NCI-H748 treated with DMSO at 0.1 percent for 48 hours (cell line): ENCODE measurements at regions not wholly inside any gene's neighbourhood (a gene's known extent, or its start where the extent isn't known, plus 50 kb on each side); places are given as distances from the start of the nearest gene placed in this dataset.

ENCODE experiments used
- DNase-seq: peaks from one replicate; lab custom pipeline; 2025; lab: John Stamatoyannopoulos, UW

DNA sequence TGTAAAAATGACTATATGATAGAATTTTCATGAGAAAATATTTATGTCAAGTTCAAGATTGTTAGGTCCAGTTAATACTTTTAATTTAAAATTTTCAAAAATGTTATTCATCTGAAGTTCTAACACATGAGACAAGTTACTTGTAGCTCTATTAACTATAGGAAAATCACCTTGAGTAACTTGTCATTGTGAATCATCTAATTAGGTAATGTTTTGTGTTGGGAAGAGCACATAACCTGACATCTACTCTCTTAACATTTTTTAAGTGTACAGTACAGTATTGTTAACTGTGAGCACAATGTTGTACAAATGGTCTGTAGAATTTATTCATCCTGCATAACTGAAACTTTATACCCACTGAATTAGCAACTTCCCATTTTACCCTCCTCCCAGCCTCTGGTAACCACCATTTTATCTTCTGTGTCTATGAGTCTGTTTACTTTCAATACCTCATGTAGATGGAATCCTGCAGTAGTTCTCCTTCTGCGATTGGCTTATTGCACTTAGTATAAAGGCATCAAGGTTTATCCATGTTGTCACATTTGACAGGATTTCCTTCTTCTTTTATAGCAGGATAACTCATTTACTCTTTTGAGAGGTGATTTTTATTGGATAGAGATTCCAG lies 54.6 kb downstream of the ARL4A start:
- no peak for DNase-seq

DNA sequence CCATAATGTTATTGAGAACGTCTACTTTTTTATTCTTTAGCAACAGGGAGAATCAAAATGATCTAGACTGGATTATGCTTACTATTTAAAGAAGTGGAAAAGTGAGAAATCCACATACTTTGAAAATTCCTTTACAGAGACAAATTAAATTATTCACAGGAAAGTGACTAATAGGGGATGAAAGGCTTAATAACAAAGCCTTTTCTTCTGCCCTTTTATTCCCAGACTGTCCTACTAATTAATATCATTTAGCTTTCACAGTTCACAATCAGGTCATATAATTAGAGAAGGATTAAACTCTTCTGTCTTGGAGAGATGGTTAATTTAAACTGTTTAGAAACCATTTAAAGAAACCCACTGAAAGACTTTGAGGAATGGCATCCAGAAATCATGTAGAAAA lies 58.8 kb downstream of the ARL4A start:
- no peak for DNase-seq

GRCh38 chr7:12747687-12748306 lies 60.4 kb downstream of the ARL4A start:
- no peak for DNase-seq

- no peak for DNase-seq
Observed at GRCh38 chr7:12749069-12749468, 61.6 kb downstream of the ARL4A start.

DNA sequence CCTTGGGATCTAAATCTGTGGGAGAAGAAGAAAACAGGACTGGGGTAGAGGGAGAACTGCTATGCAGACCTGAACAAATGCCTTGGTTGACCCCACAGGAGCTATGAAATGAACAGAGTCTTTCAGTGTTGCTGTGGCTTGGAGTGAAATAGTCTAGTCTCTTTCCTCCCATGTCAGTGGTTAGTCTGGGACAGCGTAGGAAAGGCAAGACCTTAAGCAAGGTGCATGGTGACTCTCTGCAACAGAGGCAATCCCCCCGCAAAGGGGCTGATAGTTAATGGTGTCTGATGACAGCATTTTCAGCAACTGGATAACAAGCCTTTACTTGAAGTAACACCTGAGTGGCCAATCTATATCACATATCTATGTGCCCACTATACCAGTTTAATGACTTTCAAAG lies 62.3 kb downstream of the ARL4A start:
- no peak for DNase-seq

- no peak for DNase-seq
Observed at GRCh38 chr7:12751764-12752163, 64.3 kb downstream of the ARL4A start.

DNA sequence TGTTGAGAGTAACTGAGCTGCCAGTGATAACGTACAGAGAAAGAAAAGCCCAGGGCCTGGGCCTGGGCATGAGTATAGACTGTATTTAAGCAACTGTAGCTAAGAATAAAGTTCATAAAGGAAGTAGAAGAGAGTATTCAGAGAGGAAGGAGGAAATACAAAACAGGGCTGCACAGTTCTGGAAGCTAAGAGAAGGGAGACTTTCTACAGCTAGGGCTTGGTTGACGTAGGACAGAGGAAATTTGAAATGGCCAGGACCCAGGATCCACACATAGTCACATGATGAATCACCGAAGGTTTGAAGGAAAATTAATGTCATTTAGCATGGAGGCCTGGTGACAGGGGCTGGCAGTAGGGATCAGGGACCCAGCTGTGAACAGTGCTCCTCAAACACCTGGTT lies 66.7 kb downstream of the ARL4A start:
- DNase-seq: no peak

DNA sequence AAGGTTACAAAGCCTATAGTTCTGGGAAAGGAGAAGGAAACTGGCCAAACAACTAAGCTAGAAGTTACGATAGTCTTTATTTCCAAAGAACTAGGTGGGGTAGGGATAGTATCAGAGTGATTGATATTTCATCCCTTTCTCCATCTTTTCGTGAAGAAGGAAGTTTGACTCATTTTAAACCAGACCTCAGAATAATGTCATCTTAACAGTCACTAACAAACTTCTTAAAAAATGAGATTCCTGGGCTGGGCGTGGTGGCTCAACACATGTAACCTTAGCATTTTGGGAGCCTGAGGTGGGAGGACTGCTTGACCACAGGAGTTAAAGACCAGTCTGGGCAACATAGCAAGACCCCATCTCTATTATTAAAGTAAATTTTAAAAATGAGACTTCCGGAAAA lies 69.4 kb downstream of the ARL4A start:
- DNase-seq: no peak

DNA sequence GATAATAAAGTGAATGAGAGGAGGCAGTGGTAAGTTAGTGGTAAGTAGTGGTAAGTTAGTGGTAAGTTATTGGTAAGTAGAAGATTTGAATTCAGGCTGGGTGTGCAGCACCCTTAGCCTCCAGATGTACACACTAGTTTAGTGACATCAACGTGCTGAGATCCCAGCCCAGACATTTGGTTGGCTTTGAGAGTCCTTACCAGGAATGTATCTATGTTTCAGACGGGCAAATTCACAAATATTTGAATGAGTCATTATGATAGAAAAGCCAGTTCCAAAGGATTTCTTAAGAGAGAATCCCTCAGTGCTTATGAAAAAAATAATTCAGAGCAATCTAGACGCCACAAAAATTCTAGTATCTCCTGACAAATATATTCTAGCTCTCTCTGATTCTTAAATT lies 70.0 kb downstream of the ARL4A start:
- DNase-seq: no peak

DNA sequence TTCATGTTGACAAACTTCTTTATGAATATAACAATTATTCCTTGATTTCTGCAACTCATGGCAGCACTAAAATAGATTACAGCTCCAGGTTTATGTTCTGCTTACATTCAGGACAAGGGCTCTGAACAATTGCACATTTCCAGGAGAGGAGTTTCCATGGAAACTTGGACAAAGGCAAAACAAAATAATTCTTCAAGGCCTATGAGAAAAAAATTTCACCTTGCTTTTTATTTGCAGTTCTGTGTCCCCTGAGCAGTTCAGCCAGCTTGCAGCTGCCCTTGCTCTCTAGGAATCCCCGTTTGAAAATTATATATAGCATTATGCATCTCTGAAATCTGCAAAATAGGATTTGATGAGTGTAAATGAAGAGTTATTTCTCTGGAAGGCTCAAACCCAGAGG lies 71.7 kb downstream of the ARL4A start:
- no peak for DNase-seq

DNA sequence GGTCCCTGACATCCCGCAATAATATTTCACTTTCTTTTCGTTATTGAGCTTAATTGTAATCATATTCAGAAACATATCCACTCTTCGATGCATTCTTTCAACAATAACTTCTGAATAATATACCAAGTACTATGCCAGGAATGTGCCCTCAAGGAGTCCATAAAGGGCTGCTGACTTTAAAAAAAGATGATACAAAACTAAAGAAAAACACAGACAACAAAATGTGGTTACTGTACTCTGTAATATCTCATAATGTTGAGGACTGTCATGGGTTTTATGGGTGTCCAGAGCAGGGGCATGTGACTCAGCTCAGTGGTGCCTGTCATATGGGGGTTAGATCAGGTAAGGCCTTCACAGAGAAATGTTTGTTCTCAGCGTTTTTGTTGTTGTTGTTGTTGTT lies 73.7 kb downstream of the ARL4A start:
- no peak for DNase-seq

GRCh38 chr7:12761691-12762090 lies 74.3 kb downstream of the ARL4A start:
- DNase-seq: no peak

DNA sequence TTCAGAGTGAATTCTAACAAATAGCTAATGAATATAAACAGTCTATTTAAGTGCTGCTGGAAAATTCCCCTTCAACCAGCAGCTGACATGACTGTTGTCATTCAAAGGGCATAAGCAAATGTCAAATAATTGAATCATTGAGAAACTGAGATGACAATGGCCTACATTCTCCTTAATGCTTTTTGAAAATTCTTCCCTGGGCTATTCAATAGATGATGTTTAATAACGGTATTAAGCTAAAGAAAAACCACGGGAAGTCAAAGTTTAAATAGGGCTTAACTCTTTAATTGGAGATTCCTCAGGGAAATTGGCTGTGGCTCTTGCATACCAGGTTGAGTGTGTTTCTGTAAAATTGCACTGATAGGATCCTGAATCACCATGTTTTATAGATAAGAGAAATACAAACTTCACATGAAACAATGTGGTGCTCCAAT lies 77.0 kb downstream of the ARL4A start:
- DNase-seq: no peak

DNA sequence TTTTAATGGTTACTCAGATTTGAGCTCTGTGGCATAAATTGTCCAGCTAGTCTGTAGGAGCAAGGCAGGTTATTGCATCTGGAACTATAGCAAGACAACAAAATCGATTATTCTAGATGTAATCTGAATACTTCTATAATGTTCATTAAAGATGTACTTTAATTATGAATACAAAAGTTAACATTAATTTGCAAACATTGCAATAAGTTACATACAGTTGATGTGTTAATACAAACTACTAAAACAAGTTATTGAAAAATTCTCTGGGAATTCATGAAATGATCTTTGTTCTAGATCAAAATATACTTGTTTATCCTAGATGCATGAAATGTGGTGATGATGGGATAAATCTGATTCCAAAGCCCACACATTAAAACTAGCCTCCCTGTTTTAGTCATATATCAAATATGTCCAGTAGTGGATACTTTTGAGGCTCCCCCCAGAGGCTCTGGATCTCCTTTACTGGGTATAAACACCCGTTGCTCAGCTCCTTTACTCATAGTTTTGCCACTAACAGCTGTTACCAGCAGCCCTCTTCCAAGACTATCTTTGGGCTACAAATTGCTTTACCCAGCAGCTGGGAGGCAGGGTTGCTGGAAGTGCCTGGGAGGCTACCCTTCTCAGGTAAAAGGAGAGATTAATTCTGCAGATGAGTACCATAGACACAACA lies 78.1 kb downstream of the ARL4A start:
- DNase-seq: no peak

- DNase-seq: no peak
Observed at GRCh38 chr7:12766416-12766815, 79.0 kb downstream of the ARL4A start.

GRCh38 chr7:12768948-12769347 lies 81.5 kb downstream of the ARL4A start:
- no peak for DNase-seq

GRCh38 chr7:12769444-12769843 lies 82.0 kb downstream of the ARL4A start:
- no peak for DNase-seq

- DNase-seq: no peak
Observed at GRCh38 chr7:12770227-12770975, 83.0 kb downstream of the ARL4A start.

DNA sequence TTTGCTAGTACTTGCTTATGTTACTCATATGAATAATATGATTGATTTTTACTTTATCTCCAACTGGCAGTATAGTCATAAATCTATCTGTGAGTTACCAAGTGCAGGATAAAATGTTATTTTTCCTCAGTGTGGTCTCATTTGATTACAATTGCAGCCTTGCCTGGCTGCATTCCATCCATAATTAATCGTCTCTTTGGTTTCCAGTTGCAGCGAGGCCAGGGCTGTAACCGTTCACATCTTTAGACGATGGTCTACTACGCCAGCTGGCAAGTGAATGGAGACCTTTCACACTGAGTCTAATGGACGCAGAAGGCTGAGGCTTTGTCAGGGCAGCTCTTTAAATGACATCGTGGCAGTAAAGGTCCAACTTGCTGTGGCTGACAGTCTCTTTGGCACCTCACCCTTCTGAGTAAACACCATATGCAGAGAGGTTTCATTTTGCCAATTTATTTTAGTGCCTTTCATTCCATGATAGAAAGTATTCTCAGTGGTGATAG lies 84.0 kb downstream of the ARL4A start:
- DNase-seq: peak; percentile 79

DNA sequence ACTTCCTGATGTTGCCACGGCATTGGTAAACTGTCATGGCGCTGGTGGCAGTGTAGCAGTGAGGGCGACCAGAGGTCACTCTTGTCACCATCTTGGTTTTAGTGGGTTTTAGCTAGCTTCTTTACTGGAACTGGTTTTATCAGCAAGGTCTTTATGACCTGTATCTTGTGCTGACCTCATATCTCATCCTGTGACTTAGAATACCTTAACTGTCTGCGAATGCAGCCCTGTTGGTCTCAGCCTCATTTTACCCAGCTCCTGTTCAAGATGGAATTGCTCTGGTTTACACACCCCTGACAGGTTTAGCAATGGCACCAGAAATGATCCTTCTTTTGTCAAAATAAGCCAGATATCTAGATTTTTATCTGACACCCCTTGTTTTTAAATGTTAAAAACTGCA lies 85.3 kb downstream of the ARL4A start:
- no peak for DNase-seq

GRCh38 chr7:12777257-12777656 lies 89.8 kb downstream of the ARL4A start:
- DNase-seq: no peak

DNA sequence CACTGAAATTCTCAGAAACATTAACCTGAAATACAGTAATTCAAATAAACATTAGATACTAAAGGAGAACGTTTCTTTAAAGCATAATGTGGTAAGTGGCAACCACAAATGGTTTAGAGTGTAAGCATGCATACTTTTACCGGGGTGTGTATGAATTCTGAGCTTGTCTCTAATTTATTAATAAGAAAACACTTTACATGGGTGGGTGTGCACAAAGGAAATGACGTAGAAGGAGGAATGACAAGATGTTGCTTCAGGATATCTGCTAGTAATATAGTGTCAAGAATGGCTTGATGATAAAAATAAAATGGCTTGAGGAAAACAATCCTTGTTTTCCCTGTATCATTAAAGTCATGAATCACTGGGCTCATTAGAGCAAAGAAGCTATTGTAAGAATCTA lies 92.5 kb downstream of the ARL4A start:
- no peak for DNase-seq
